AG09319 (cell line): ENCODE measurements at regions not wholly inside any gene's neighbourhood (a gene's known extent, or its start where the extent isn't known, plus 50 kb on each side); places are given as distances from the start of the nearest gene placed in this dataset.
A peak's percentile ranks its signal among the peaks of the same experiment; 100 is the strongest.

Experiments
- DNase-seq: peaks from one replicate; pipeline ENCODE4 v3.0.0-alpha.2; 2010; ENCODE audit warnings: low read depth; ENCODE audit errors: extremely low read depth
- TF ChIP-seq, protein P1 (sequence below): IDR thresholded peaks from 2 replicates; pipeline ENCODE4 v1.5.1; 2011; ENCODE audit warnings: low read depth, mild to moderate bottlenecking, inconsistent platforms, low read length, moderate library complexity

DNA sequence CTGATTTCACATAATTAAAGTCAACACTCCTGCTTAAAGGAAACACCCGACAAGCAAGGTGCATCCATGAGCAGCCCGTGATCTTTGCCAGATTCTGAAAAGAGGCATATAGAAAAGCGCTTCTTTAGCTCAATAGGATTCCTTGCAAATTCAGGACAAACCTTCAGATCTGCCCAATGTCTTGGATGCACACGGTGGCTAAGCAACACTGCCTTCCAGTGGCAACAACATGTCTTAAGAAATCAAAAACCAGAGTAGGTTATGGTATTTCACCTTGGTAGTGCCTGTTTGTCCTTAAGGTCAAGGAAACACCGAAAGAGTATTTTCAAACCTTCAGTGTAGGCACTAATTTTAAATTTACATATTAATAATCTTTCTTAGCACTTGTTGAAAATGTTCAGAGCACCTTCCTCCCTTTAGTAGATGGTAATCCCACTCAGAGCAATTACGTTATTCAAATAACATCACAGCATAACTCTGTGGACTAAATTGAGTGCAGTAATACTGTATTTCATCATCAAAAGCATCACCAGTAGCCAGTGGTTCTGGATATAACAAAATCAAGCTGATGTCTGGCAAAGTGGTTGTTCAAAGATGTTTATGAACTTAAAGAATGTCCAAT is 58.0 kb upstream of the CDKN3 start:
- peak; percentile 19 for DNase-seq
- TF ChIP-seq, protein P1, sequence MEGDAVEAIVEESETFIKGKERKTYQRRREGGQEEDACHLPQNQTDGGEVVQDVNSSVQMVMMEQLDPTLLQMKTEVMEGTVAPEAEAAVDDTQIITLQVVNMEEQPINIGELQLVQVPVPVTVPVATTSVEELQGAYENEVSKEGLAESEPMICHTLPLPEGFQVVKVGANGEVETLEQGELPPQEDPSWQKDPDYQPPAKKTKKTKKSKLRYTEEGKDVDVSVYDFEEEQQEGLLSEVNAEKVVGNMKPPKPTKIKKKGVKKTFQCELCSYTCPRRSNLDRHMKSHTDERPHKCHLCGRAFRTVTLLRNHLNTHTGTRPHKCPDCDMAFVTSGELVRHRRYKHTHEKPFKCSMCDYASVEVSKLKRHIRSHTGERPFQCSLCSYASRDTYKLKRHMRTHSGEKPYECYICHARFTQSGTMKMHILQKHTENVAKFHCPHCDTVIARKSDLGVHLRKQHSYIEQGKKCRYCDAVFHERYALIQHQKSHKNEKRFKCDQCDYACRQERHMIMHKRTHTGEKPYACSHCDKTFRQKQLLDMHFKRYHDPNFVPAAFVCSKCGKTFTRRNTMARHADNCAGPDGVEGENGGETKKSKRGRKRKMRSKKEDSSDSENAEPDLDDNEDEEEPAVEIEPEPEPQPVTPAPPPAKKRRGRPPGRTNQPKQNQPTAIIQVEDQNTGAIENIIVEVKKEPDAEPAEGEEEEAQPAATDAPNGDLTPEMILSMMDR: peak; percentile 63

DNA sequence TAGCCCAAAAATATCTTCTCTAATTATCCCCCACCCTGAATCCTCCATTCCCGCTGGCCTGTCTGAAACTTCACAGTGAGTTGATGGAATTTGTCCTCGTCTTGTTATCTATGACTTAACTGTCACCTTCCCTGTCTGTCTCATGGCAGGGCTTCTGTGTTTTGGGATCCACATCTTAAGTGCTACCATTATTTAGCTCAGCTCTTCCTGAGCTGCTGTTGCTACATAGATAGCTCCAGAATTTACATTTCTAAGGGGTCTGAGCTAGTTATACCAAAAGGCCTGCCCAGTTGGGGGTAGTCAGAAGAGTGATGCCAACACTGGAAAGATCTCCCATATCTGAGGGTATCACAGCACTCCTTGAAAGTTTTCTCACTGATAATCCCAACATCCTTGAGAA is 57.0 kb upstream of the CDKN3 start:
- TF ChIP-seq, protein P1: no peak
- DNase-seq: no peak

GRCh38 chr14:54342806-54343205 is 54.0 kb upstream of the CDKN3 start:
- TF ChIP-seq, protein P1: no peak
- DNase-seq: no peak

DNA sequence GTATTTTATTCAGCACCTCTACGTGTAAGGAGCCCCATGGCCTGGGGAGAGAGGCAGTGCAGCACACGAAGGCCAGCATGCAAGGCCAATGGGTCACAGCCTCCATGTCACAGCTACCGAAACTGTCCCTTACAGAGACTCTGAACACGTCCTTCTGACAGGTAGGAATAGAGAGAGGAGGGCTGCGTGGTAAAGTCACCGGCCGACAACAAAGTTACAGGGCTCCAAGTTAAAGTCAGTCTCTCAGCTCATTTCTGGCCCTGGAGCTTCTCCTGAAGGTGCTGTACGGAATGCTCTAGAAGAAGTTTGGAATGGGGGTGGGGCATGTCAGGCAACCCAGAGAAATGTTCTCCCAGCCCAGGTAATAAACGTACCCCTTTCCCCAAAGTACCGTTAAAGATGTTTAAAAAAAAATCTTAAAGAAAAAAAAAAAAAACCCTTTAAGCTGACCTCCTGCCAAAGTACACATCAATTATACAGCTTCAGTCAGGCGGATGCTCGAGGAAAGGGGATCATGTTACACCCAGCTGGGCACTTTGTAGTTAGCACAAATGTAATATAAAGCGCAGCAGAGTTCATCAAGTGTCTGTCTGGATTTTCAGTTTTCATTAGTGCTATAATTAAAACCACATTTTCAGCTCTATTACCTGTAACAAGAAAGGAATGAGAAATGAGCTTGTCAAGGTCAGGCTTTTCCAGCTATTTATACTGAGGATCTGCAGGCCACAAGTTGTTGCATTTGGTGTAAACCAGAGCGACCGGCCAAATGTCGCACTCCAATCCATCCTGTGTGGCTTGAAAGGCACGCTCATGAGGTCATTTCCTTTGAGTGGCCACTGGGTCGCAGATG is 53.3 kb upstream of the CDKN3 start:
- TF ChIP-seq, protein P1: no peak
- DNase-seq: no peak

GRCh38 chr14:54344445-54344844 is 52.4 kb upstream of the CDKN3 start:
- TF ChIP-seq, protein P1: no peak
- no peak for DNase-seq

DNA sequence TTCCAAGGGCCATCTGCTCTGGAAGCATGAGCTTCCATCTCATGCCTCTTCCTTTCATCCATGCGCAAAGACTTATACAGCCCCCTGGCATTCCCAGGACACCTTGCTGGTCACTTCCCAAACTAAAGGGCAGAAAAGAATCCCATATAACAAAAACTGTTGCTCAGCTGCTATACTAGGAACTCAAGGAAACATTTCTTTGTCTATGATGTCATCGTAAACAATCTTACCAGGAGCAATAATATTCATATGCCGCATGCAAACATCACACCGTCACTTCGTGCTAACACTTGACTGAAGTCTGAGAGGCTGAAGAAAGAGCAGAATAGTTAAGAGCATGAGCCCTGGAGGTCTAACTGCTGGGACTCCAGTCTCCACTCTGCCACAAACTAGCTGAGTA is 50.5 kb upstream of the CDKN3 start:
- no peak for DNase-seq
- TF ChIP-seq, protein P1: no peak
